OCI-LY7 (cell line): ENCODE measurements at regions not wholly inside any gene's neighbourhood (a gene's known extent, or its start where the extent isn't known, plus 50 kb on each side); places are given as distances from the start of the nearest gene placed in this dataset.
"Not testable (repeated sequence)": the region's sequence is repeated elsewhere in the genome, so short reads cannot be mapped to it uniquely, and the experiment has no call there.

Experiments used
- BruUV-seq: library from RNA; stranded (reverse); fragments of 400-500 nt; replicated peaks from 2 replicates; lab custom pipeline; 2021; lab: Mats Ljungman, UMichigan
- CTCF ChIA-PET: fragments of 300-600 bp; sonication (Branson Sonifier 250); formaldehyde crosslinking; loops from one replicate; lab custom pipeline; 2022; ENCODE audit warnings: antibody characterized with exemption; ENCODE audit not compliant: unreplicated experiment; lab: Charles Lee
- POLR2A ChIA-PET: fragments of 300-600 bp; sonication (Branson Sonifier 250); formaldehyde crosslinking; loops from one replicate; lab custom pipeline; 2022; ENCODE audit warnings: antibody characterized with exemption; lab: Charles Lee
- DNase-seq: peaks from one replicate; pipeline ENCODE4 v3.0.0-alpha.2; 2015; ENCODE audit warnings: low spot score
- H2AFZ ChIP-seq: fragments of 200-600 bp; sonication (generic), shearing (Covaris generic); 2 replicates; pipeline ENCODE4 v1.6.1; 2014; ENCODE audit warnings: mild to moderate bottlenecking, antibody characterized with exemption, low read length, moderate library complexity
- H3K27ac ChIP-seq: fragments of 200-600 bp; sonication (generic); 2 replicates; pipeline ENCODE4 v1.5.1; 2014; ENCODE audit warnings: mixed run types, low read depth, mild to moderate bottlenecking, moderate library complexity, low read length, inconsistent platforms; ENCODE audit not compliant: poor library complexity, severe bottlenecking
- H3K36me3 ChIP-seq: fragments of 200-600 bp; sonication (generic); 2 replicates; pipeline ENCODE4 v1.6.1; 2014; ENCODE audit warnings: mild to moderate bottlenecking, antibody characterized with exemption, low read length, moderate library complexity, mixed read lengths; ENCODE audit not compliant: insufficient read depth
- H3K4me1 ChIP-seq: fragments of 200-600 bp; sonication (generic); 2 replicates; pipeline ENCODE4 v1.5.1; 2014; ENCODE audit warnings: mild to moderate bottlenecking, low read length; ENCODE audit not compliant: insufficient read depth, poor library complexity, severe bottlenecking
- H3K4me2 ChIP-seq: fragments of 200-600 bp; sonication (generic); 2 replicates; pipeline ENCODE4 v1.6.1; 2014; ENCODE audit warnings: mild to moderate bottlenecking, low read length
- H3K4me3 ChIP-seq: fragments of 200-600 bp; sonication (generic); 2 replicates; pipeline ENCODE4 v1.5.1; 2014; ENCODE audit warnings: mild to moderate bottlenecking, low read depth, low read length; ENCODE audit not compliant: poor library complexity, severe bottlenecking
- H3K79me2 ChIP-seq: fragments of 200-600 bp; sonication (generic); 2 replicates; pipeline ENCODE4 v1.6.1; 2016; ENCODE audit warnings: low read depth, mild to moderate bottlenecking, low read length, moderate library complexity, mixed read lengths; ENCODE audit not compliant: insufficient read depth
- H3K9me2 ChIP-seq: fragments of 200-600 bp; sonication (generic); 2 replicates; pipeline ENCODE4 v1.6.1; 2016; ENCODE audit warnings: mild to moderate bottlenecking, low read length, mixed read lengths; ENCODE audit not compliant: insufficient read depth
- H3K9me3 ChIP-seq: fragments of 200-600 bp; sonication (generic); 2 replicates; pipeline ENCODE4 v1.6.1; 2014; ENCODE audit warnings: mild to moderate bottlenecking, mixed run types, low read length, mixed read lengths
- H4K20me1 ChIP-seq: fragments of 200-600 bp; sonication (generic); 2 replicates; pipeline ENCODE4 v1.6.1; 2014; ENCODE audit warnings: mild to moderate bottlenecking, antibody characterized with exemption, low read length, moderate library complexity, mixed read lengths; ENCODE audit not compliant: insufficient read depth
- CTCF ChIP-seq: fragments of 200-600 bp; sonication (generic); conservative IDR thresholded peaks from 2 replicates; pipeline ENCODE4 v1.5.1; 2014; ENCODE audit warnings: mild to moderate bottlenecking, antibody characterized with exemption, low read length, moderate library complexity, mixed read lengths
- EZH2phosphoT487 ChIP-seq: fragments of 200-600 bp; sonication (generic); IDR thresholded peaks from 2 replicates; pipeline ENCODE4 v1.6.1; 2018; ENCODE audit warnings: low read depth, borderline replicate concordance, mild to moderate bottlenecking, mixed run types, antibody characterized with exemption, low read length, moderate library complexity, mixed read lengths
- intact Hi-C: fragments of 100-400 bp; cut with micrococcal nuclease; formaldehyde crosslinking; loops from one replicate; pipeline ENCODE4 v1.10.0; 2022; ENCODE audit not compliant: unreplicated experiment

GRCh38 chr7:109659261-109659660 is 1089.6 kb downstream of the DNAJB9 start:
- intact Hi-C loops, result no loop called here
- Histone ChIP-seq H3K9me2 (no peaks in the 10 kb centered on the region), H3K9me3 (no peaks in the 10 kb centered on the region), H3K36me3 (no peaks in the 10 kb centered on the region), H3K4me3 (no peak overlapping the region), H4K20me1 (no peaks in the 10 kb centered on the region), H3K79me2 (no peaks in the 10 kb centered on the region), H2AFZ (no peak overlapping the region), H3K27ac (no peak overlapping the region), H3K4me1 (no peaks in the 10 kb centered on the region), H3K4me2 (no peak overlapping the region)
- ChIA-PET POLR2A (no interaction called here), CTCF (no interaction called here)
- no peak for TF ChIP-seq CTCF
- no peak for DNase-seq
- no TSS peak for BruUV-seq

GRCh38 chr7:109660401-109660800 is 1090.7 kb downstream of the DNAJB9 start:
- H3K9me3 ChIP-seq, result no peaks in the 10 kb centered on the region
- H3K79me2 ChIP-seq, result no peaks in the 10 kb centered on the region
- BruUV-seq, result no TSS peak
- H4K20me1 ChIP-seq, result no peaks in the 10 kb centered on the region
- no peaks in the 10 kb centered on the region for H3K36me3 ChIP-seq
- POLR2A ChIA-PET, result no interaction called here
- H3K9me2 ChIP-seq, result no peaks in the 10 kb centered on the region
- no peak for DNase-seq
- H3K4me3 ChIP-seq, result no peak overlapping the region
- CTCF ChIA-PET, result no interaction called here
- H3K4me2 ChIP-seq, result no peak overlapping the region
- TF ChIP-seq CTCF, result no peak
- no peak for TF ChIP-seq EZH2phosphoT487
- H3K4me1 ChIP-seq, result no peaks in the 10 kb centered on the region
- H3K27ac ChIP-seq, result no peak overlapping the region
- intact Hi-C loops, result no loop called here
- H2AFZ ChIP-seq, result no peak overlapping the region

GRCh38 chr7:109663806-109664205 is 1094.1 kb downstream of the DNAJB9 start:
- no peak overlapping the region for H3K4me2 ChIP-seq
- ChIA-PET CTCF (no interaction called here), POLR2A (interaction anchor here (0.8 kb wide), 1 partner anchor 10 kb away, joined by 4 read pairs; no protein-coding TSS in a partner anchor)
- H4K20me1 ChIP-seq, result no peaks in the 10 kb centered on the region
- H3K9me2 ChIP-seq, result no peaks in the 10 kb centered on the region
- TF ChIP-seq CTCF (no peak), EZH2phosphoT487 (no peak)
- no peaks in the 10 kb centered on the region for H3K79me2 ChIP-seq
- no peak overlapping the region for H3K4me3 ChIP-seq
- no peak for DNase-seq
- no peaks in the 10 kb centered on the region for H3K9me3 ChIP-seq
- intact Hi-C loops, result no loop called here
- no TSS peak for BruUV-seq
- no peak overlapping the region for H2AFZ ChIP-seq
- H3K4me1 ChIP-seq, result no peaks in the 10 kb centered on the region
- H3K27ac ChIP-seq, result no peak overlapping the region
- no peaks in the 10 kb centered on the region for H3K36me3 ChIP-seq

- DNase-seq, H3K27ac ChIP-seq, H2AFZ ChIP-seq, intact Hi-C loops, CTCF ChIA-PET, H3K4me2 ChIP-seq, BruUV-seq, H3K4me1 ChIP-seq, H3K9me2 ChIP-seq, H3K79me2 ChIP-seq, H4K20me1 ChIP-seq, H3K36me3 ChIP-seq, POLR2A ChIA-PET, H3K4me3 ChIP-seq, H3K9me3 ChIP-seq: not testable (repeated sequence)
Measured at GRCh38 chr7:109687269-109687668, 1117.6 kb downstream of the DNAJB9 start.

- H3K79me2 ChIP-seq, H3K4me2 ChIP-seq, H3K9me3 ChIP-seq, intact Hi-C loops, H4K20me1 ChIP-seq, H3K9me2 ChIP-seq, CTCF ChIA-PET, H3K27ac ChIP-seq, H3K36me3 ChIP-seq, H2AFZ ChIP-seq, DNase-seq, H3K4me1 ChIP-seq, H3K4me3 ChIP-seq, BruUV-seq, POLR2A ChIA-PET: not testable (repeated sequence)
Measured at GRCh38 chr7:109692613-109693012, 1122.9 kb downstream of the DNAJB9 start.
